Retinal pigment epithelial cell (primary cell): ENCODE measurements at regions not wholly inside any gene's neighbourhood (a gene's known extent, or its start where the extent isn't known, plus 50 kb on each side); places are given as distances from the start of the nearest gene placed in this dataset.

Experiments used
- DNase-seq: peaks from one replicate; pipeline ENCODE4 v3.0.0-alpha.2; 2010; ENCODE audit warnings: low read depth
- H3K4me3 ChIP-seq: 2 replicates; pipeline ENCODE4 v1.5.1; 2011; ENCODE audit warnings: mild to moderate bottlenecking, low read length, control low read depth, moderate library complexity
- TF ChIP-seq, protein P1 (sequence below): conservative IDR thresholded peaks from 2 replicates; pipeline ENCODE4 v1.5.1; 2011; ENCODE audit warnings: low read depth, low read length, control low read depth, inconsistent platforms

DNA sequence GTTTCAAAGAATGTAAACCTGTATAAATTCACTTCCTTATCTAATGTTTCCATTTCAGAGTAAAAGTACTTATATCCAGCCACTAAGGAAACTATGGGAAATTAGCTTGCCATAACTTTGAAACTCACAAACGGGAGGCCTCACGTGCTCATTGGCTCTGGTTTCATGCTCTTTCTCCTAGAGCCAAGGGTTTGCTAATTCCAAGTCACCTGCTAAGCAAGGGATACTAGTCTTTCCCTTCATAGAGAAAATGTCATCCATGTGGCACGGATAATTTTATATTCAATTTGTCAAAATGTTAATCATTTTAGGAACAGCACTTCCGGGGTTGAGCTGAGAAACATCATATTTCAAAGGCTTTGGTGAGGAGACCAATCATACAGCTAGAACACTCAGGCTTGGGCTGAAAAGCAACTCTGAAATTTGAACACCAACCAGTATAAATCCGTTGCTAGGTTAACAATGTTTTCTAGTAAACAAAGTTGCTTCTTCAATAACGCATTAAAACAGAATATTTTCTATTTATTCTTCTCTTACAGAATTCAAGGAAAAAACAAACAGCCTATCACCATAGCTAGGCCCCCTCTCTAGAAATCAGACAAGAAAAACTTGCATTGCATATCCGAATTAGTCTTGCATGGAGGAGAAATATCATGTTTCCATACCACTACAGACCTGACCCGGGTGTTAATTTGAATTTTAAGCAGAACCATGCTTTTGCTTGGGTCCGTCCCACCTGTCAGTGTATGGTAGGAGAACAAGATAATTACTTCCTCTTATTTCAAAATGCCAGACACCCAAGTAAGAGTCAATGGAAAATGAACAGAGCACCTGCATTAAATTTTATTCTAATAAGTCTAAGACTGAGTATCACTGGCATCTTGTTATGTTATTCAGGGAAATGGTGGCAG lies 196.1 kb upstream of the ESRRG start:
- no peak overlapping the region for H3K4me3 ChIP-seq
- DNase-seq = no peak
- TF ChIP-seq, protein P1, sequence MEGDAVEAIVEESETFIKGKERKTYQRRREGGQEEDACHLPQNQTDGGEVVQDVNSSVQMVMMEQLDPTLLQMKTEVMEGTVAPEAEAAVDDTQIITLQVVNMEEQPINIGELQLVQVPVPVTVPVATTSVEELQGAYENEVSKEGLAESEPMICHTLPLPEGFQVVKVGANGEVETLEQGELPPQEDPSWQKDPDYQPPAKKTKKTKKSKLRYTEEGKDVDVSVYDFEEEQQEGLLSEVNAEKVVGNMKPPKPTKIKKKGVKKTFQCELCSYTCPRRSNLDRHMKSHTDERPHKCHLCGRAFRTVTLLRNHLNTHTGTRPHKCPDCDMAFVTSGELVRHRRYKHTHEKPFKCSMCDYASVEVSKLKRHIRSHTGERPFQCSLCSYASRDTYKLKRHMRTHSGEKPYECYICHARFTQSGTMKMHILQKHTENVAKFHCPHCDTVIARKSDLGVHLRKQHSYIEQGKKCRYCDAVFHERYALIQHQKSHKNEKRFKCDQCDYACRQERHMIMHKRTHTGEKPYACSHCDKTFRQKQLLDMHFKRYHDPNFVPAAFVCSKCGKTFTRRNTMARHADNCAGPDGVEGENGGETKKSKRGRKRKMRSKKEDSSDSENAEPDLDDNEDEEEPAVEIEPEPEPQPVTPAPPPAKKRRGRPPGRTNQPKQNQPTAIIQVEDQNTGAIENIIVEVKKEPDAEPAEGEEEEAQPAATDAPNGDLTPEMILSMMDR = no peak

DNA sequence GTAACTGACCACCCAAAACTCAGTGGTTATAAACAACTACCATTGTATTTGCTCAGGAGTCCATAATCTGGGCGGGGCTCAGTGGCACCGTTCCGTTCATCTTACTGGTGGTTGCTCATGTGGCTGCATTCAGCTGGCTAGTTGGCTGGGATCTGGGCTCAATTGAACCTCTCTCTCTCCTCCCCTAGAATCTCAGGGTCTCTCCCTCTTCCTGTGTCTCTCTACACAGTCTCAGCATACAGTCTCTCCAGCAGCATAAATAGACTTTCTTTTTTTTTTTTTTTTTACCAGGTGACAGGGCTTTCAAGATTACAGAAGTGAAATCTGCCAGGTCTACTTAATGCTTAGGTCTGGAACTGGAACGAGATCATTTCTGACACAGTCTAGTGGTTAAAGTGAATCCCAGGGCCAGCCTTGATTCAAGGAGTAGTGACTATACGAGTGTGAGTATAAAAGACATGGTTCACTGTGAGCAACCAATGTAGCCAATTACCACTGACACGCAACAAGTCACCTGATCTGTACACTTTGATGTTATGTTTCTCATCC lies 193.7 kb upstream of the ESRRG start:
- H3K4me3 ChIP-seq = no peak overlapping the region
- DNase-seq = no peak
- TF ChIP-seq, protein P1 = no peak

DNA sequence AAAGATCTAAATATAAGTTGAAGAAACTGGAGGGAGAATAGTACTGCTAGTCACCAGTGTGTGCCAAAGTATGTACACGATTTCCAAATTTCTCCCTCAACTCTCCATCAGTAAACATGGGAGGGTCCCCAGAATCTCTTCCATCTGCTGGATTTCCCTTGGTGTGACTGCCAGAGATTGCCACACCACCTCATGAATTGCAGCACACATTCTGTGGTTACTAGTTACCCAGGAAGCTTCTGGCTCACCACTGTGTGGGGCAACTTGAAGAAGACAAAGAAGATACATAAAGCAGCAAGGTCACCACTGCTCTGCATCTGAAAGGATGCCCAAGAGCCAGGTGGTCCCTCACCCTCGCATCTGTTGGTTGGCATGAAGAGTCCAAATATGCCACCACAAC lies 191.7 kb upstream of the ESRRG start:
- no peak overlapping the region for H3K4me3 ChIP-seq
- no peak for DNase-seq
- TF ChIP-seq, protein P1 = no peak

DNA sequence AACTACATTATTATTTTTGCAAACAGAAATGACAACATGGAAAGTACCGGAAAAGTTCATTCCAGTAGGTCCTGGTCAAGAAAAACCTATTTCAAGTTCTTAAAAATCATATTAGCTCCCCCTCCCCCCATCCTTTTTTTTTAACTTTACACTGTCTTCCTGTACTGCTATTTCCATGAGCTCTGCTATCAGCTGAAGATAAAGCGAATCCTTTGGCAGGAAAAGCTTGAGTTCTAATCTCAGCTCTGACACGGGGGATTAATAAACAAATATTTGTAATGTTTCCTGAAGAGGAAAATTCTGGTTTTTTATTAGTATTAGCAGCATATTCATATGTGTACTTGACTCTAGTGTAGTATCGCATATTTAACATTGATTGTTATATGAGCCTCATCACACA lies 190.7 kb upstream of the ESRRG start:
- DNase-seq = no peak
- no peak overlapping the region for H3K4me3 ChIP-seq
- TF ChIP-seq, protein P1 = no peak

DNA sequence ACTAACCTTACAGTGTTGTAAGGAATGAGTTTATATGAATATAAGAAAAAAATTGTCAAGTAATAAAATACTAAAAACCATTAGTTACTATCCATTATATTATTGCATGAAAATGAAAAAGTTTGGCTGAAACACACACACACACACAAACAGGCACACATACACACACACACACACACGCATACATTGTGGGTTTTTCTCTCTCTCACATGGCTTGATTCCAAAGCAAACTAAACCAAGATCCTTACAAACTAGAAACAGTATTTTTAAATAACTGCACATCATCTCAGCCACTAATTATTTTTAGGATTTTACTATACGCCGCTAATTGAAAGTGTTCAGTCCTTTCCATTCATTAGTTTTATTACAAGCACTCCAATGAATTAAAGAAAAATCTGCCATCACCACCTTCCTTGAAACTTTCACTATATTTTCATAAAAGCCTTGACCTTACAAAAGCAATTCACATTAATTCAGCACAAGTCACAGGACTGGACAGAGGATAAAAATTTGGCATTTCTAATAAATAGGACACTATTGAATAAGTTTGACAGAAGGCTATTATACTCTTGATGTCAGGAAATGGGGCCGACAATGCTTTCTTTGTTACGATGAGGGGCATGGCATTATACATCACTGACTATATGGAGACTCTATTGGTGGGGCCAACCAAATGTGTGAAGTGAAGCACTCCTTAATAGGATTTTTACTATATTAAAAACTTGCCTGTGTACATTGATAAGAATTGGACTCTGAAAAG lies 187.0 kb upstream of the ESRRG start:
- TF ChIP-seq, protein P1 = no peak
- no peak overlapping the region for H3K4me3 ChIP-seq
- DNase-seq = no peak

DNA sequence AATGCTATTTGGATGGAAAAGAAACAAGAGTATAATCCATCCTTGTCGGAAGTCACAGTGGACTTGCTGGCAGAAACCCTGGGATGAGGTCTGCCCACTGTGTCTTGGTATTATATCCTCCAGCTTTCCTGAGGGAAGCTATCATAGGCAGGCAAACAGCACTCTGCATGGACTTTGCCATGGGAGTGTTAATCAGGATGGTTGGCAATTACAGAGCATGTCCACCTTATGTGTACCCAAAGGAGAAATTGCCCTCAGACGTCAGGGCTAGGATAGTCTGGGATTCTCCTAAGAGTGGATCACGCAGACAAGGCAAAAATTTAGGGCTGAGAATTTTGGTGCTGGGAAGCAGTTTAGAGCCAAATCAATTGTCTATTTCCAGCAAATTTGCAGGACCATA lies 184.9 kb upstream of the ESRRG start:
- TF ChIP-seq, protein P1 = no peak
- H3K4me3 ChIP-seq = no peak overlapping the region
- no peak for DNase-seq
